ENCODE measurements at regions not wholly inside any gene's neighbourhood (a gene's known extent, or its start where the extent isn't known, plus 50 kb on each side); places are given as distances from the start of the nearest gene placed in this dataset.

DNA sequence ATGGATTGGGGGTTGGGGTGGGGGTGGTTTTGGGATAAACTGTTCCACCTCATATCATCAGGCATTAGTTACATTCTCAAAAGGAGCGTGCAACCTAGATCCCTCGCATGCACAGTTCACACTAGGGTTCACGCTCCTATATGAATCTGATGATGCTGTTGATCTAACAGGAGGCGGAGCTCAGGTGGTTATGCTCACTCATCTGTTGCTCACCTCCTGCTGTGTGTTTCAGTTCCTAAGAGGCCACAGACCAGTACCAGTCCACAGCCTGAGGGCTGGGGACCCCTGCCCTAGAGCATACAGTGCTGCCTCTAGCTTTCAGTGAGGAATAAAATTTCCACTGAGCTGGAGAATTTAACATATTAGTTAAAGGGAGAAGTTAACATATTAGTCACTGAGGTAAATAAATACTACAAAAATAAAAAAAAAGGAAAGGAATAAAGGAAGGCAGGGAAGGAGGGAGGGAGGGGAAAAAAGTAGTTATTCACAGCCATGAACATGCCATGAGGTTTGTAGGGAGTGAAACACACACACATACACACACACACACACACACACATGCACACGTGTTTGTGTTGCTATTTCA lies 612.7 kb upstream of the TBX3 start:
- POLR2A ChIA-PET: no interaction called here
- no peaks in the 10 kb centered on the region for H3K36me3 ChIP-seq (ENCODE audit: control insufficient read depth in 1 of 2, insufficient read depth in 2 of 2, low read length in 2 of 2)
- CTCF ChIA-PET: no interaction called here
- H3K79me2 ChIP-seq (ENCODE audit: insufficient read depth, low read length): no peaks in the 10 kb centered on the region
- H3K4me1 ChIP-seq (ENCODE audit: control insufficient read depth in 1 of 2, insufficient read depth in 2 of 2, low read length in 2 of 2): no peaks in the 10 kb centered on the region
- H2AFZ ChIP-seq (ENCODE audit: low read depth, low read length, poor library complexity, severe bottlenecking): no peak overlapping the region
- no peak for DNase-seq (ENCODE audit: low read depth, low spot score)
- RAD21 ChIA-PET (ENCODE audit: low non-redundant PET in 1 of 2, low total read pairs in 2 of 2, uncharacterized antibody in 2 of 2, unreplicated experiment in 2 of 2): no interaction called here
- H4K20me1 ChIP-seq (ENCODE audit: insufficient read depth): no peaks in the 10 kb centered on the region
- H3K4me2 ChIP-seq (ENCODE audit: low read length): no peak overlapping the region
- H3K27ac ChIP-seq (ENCODE audit: low read depth, low read length): no peak overlapping the region
- no peak overlapping the region for H3K9ac ChIP-seq (ENCODE audit: low read length)
- no peaks in the 10 kb centered on the region for H3K27me3 ChIP-seq (ENCODE audit: insufficient read depth, low read length)
- BruUV-seq (replicated peaks): no TSS peak
- no peak overlapping the region for H3K4me3 ChIP-seq (replicated peaks in 1 of 2; ENCODE audit: low read depth in 1 of 2, low read length in 2 of 2)
- no peak for ATAC-seq
- TF ChIP-seq ELF1 (IDR thresholded peaks at IDR 0.05; ENCODE audit: borderline replicate concordance, low read depth) (no peak), RAD21 (IDR thresholded peaks at IDR 0.05; ENCODE audit: low read depth) (no peak), EZH2phosphoT487 (IDR thresholded peaks at IDR 0.05; ENCODE audit: borderline replicate concordance) (no peak), TCF7L2 (IDR thresholded peaks at IDR 0.05; ENCODE audit: borderline replicate concordance, extremely low read depth, insufficient read depth, insufficient read length) (no peak), SRF (IDR thresholded peaks at IDR 0.05; ENCODE audit: low read depth) (no peak), POLR2A (IDR thresholded peaks at IDR 0.05; ENCODE audit: borderline replicate concordance, extremely low read depth, insufficient read depth, insufficient read length) (no peak), FOSL1 (IDR thresholded peaks at IDR 0.05; ENCODE audit: low read depth) (no peak), YY1 (IDR thresholded peaks at IDR 0.05; ENCODE audit: extremely low read depth, insufficient replicate concordance, low read depth, low read length) (no peak), ZFX (IDR thresholded peaks at IDR 0.05) (no peak), SIN3A (IDR thresholded peaks at IDR 0.05; ENCODE audit: low read depth) (no peak), SP1 (IDR thresholded peaks at IDR 0.05; ENCODE audit: low read depth) (no peak), CEBPB (IDR thresholded peaks at IDR 0.05; ENCODE audit: low read depth) (no peak), JUND (IDR thresholded peaks at IDR 0.05) (no peak), POLR2AphosphoS5 (IDR thresholded peaks at IDR 0.05; ENCODE audit: low read depth, low read length) (no peak), CBX3 (IDR thresholded peaks at IDR 0.05; ENCODE audit: low read depth) (no peak)
- TF ChIP-seq, protein P1, sequence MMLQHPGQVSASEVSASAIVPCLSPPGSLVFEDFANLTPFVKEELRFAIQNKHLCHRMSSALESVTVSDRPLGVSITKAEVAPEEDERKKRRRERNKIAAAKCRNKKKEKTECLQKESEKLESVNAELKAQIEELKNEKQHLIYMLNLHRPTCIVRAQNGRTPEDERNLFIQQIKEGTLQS (IDR thresholded peaks at IDR 0.05): no peak
- TF ChIP-seq, protein P2, sequence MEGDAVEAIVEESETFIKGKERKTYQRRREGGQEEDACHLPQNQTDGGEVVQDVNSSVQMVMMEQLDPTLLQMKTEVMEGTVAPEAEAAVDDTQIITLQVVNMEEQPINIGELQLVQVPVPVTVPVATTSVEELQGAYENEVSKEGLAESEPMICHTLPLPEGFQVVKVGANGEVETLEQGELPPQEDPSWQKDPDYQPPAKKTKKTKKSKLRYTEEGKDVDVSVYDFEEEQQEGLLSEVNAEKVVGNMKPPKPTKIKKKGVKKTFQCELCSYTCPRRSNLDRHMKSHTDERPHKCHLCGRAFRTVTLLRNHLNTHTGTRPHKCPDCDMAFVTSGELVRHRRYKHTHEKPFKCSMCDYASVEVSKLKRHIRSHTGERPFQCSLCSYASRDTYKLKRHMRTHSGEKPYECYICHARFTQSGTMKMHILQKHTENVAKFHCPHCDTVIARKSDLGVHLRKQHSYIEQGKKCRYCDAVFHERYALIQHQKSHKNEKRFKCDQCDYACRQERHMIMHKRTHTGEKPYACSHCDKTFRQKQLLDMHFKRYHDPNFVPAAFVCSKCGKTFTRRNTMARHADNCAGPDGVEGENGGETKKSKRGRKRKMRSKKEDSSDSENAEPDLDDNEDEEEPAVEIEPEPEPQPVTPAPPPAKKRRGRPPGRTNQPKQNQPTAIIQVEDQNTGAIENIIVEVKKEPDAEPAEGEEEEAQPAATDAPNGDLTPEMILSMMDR (IDR thresholded peaks at IDR 0.05 in 2 of 3, conservative IDR thresholded peaks at IDR 0.05 in 1 of 3; ENCODE audit: borderline replicate concordance in 1 of 3, insufficient read depth in 1 of 3, low read depth in 2 of 3, low read length in 2 of 3): no peak
- TF ChIP-seq, protein P3, sequence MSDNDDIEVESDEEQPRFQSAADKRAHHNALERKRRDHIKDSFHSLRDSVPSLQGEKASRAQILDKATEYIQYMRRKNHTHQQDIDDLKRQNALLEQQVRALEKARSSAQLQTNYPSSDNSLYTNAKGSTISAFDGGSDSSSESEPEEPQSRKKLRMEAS (IDR thresholded peaks at IDR 0.05): no peak
- intact Hi-C loops (cut with micrococcal nuclease): no loop called here
- no peaks in the 10 kb centered on the region for H3K9me2 ChIP-seq (ENCODE audit: insufficient read depth)
- H3K9me3 ChIP-seq (ENCODE audit: control insufficient read depth in 1 of 2, insufficient read depth in 1 of 2, low read depth in 1 of 2, low read length in 2 of 2): no peaks in the 10 kb centered on the region

Measured in HCT116 (cell line).